NB4 (cell line): ENCODE measurements at regions not wholly inside any gene's neighbourhood (a gene's known extent, or its start where the extent isn't known, plus 50 kb on each side); places are given as distances from the start of the nearest gene placed in this dataset.

Experiments used
- DNase-seq: peaks from one replicate; pipeline ENCODE4 v3.0.0; 2010; ENCODE audit warnings: low read depth
- H3K4me3 ChIP-seq: one replicate; pipeline ENCODE4 v1.5.1; 2011; ENCODE audit warnings: mild to moderate bottlenecking, low read depth, low read length, moderate library complexity
- CTCF ChIP-seq: IDR thresholded peaks from one replicate; pipeline ENCODE4 v1.5.1; 2012; ENCODE audit warnings: low read depth, low read length
- MAX ChIP-seq: IDR thresholded peaks from 2 replicates; pipeline ENCODE4 v1.6.1; 2011; ENCODE audit warnings: low read depth, low read length
- MYC ChIP-seq: IDR thresholded peaks from 2 replicates; pipeline ENCODE4 v1.6.1; 2011; ENCODE audit warnings: low read depth, low read length
- POLR2A ChIP-seq: IDR thresholded peaks from 2 replicates; pipeline ENCODE4 v1.6.1; 2011; ENCODE audit warnings: mild to moderate bottlenecking; ENCODE audit not compliant: insufficient read length; ENCODE audit errors: extremely low read depth

- no peak overlapping the region for H3K4me3 ChIP-seq
- DNase-seq: no peak
- TF ChIP-seq CTCF (no peak), MYC (no peak), POLR2A (no peak), MAX (peak; percentile 33; the same call in 1 of the 2 replicates)
These were observed 270.3 kb upstream of the PARD3B start for GRCh38 chr2:204274991-204275390.

- no peak overlapping the region for H3K4me3 ChIP-seq
- no peak for DNase-seq
- TF ChIP-seq MYC: no peak
- no peak for TF ChIP-seq CTCF
- no peak for TF ChIP-seq MAX
- no peak for TF ChIP-seq POLR2A
These were observed 268.0 kb upstream of the PARD3B start for GRCh38 chr2:204277226-204277625.

GRCh38 chr2:204278454-204278853 is 266.8 kb upstream of the PARD3B start:
- no peak overlapping the region for H3K4me3 ChIP-seq
- DNase-seq: no peak
- no peak for TF ChIP-seq MYC
- no peak for TF ChIP-seq MAX
- no peak for TF ChIP-seq CTCF
- TF ChIP-seq POLR2A: no peak

- DNase-seq: no peak
- H3K4me3 ChIP-seq: no peak overlapping the region
- TF ChIP-seq MAX (no peak), MYC (no peak), POLR2A (no peak), CTCF (no peak)
These were observed 265.5 kb upstream of the PARD3B start for GRCh38 chr2:204279819-204280218.

- TF ChIP-seq POLR2A (no peak), MAX (no peak), CTCF (no peak), MYC (no peak)
- DNase-seq: no peak
- no peak overlapping the region for H3K4me3 ChIP-seq
These were observed 265.0 kb upstream of the PARD3B start for GRCh38 chr2:204280262-204280668.

- DNase-seq: no peak
- TF ChIP-seq MAX: no peak
- TF ChIP-seq CTCF: no peak
- no peak for TF ChIP-seq POLR2A
- no peak for TF ChIP-seq MYC
- no peak overlapping the region for H3K4me3 ChIP-seq
These were observed 263.2 kb upstream of the PARD3B start for GRCh38 chr2:204282081-204282480.
